K562 (cell line): ENCODE measurements at regions not wholly inside any gene's neighbourhood (a gene's known extent, or its start where the extent isn't known, plus 50 kb on each side); places are given as distances from the start of the nearest gene placed in this dataset.

Experiments used
- BACH1 ChIP-seq: fragments of 200-800 bp; sonication (Bioruptor generic); IDR thresholded peaks from 2 replicates; pipeline ENCODE4 v1.6.1; 2016; ENCODE audit warnings: missing genetic modification characterization, missing compliant biosample characterization
- BRD9 ChIP-seq: fragments of 450-650 bp; IDR thresholded peaks from 2 replicates; pipeline ENCODE4 v1.6.1; 2018; ENCODE audit warnings: low read depth; ENCODE audit not compliant: partially characterized antibody
- CEBPG ChIP-seq, 3 experiments: fragments of 200-800 bp in 1 of 3; sonication (Bioruptor generic) in 1 of 3; sonication (generic) in 1 of 3; formaldehyde crosslinking in 1 of 3; IDR thresholded peaks in 2 of 3; conservative IDR thresholded peaks in 1 of 3; 2 replicates each; pipeline versions ENCODE4 v1.6.1 to v1.8.0; 2016 to 2022; ENCODE audit warnings: missing compliant biosample characterization in 2 of 3, missing genetic modification characterization in 2 of 3, mild to moderate bottlenecking in 1 of 3, missing genetic modification reagents in 1 of 3
- CSDE1 ChIP-seq, 2 experiments: fragments of 450-650 bp; IDR thresholded peaks; 2 replicates each; pipeline ENCODE4 v1.6.1; 2016; ENCODE audit warnings: mild to moderate bottlenecking in 1 of 2
- FOXJ2 ChIP-seq: fragments of 200-800 bp; sonication (Bioruptor generic); IDR thresholded peaks from 2 replicates; pipeline ENCODE4 v1.6.1; 2016; ENCODE audit warnings: missing genetic modification characterization, missing compliant biosample characterization
- FOXK2 ChIP-seq, 2 experiments: fragments of 450-650 bp; IDR thresholded peaks in 1 of 2; conservative IDR thresholded peaks in 1 of 2; 2 replicates each; pipeline ENCODE4 v1.6.1; 2016; ENCODE audit warnings: low read depth in 2 of 2, mild to moderate bottlenecking in 1 of 2
- HNRNPLL ChIP-seq: fragments of 200-400 bp; formaldehyde crosslinking; IDR thresholded peaks from 2 replicates; pipeline ENCODE4 v1.6.1; 2017; ENCODE audit warnings: low read length, low read depth, mild to moderate bottlenecking; ENCODE audit not compliant: poor library complexity, severe bottlenecking
- KLF13 ChIP-seq: fragments of 450-650 bp; IDR thresholded peaks from 2 replicates; pipeline ENCODE4 v1.6.1; 2016; ENCODE audit warnings: missing genetic modification characterization, low read depth, mild to moderate bottlenecking, missing compliant biosample characterization, moderate library complexity, borderline replicate concordance
- PTTG1 ChIP-seq: fragments of 450-650 bp; IDR thresholded peaks from 2 replicates; pipeline ENCODE4 v1.6.1; 2016; ENCODE audit warnings: low read depth, mild to moderate bottlenecking, missing genetic modification characterization, missing compliant biosample characterization
- SRF ChIP-seq, 2 experiments: fragments of 250-450, 450-650 bp in 1 of 2; sonication (Bioruptor Pico) in 1 of 2; sonication (generic) in 1 of 2; formaldehyde crosslinking; IDR thresholded peaks; 2 replicates each; pipeline versions ENCODE4 v1.5.0 to v1.5.1; 2020 to 2022; ENCODE audit warnings: mild to moderate bottlenecking in 1 of 2, missing genetic modification reagents in 1 of 2
- TF ChIP-seq, protein P1 (sequence below): fragments of 450-650 bp; IDR thresholded peaks from 2 replicates; pipeline ENCODE4 v1.6.1; 2016; ENCODE audit warnings: mild to moderate bottlenecking, moderate library complexity
- TF ChIP-seq, protein P2 (sequence below): fragments of 250-450 bp; sonication (Bioruptor Pico); IDR thresholded peaks from 2 replicates; pipeline ENCODE4 v1.8.0; 2022; ENCODE audit warnings: moderate library complexity, mild to moderate bottlenecking, inconsistent platforms

DNA sequence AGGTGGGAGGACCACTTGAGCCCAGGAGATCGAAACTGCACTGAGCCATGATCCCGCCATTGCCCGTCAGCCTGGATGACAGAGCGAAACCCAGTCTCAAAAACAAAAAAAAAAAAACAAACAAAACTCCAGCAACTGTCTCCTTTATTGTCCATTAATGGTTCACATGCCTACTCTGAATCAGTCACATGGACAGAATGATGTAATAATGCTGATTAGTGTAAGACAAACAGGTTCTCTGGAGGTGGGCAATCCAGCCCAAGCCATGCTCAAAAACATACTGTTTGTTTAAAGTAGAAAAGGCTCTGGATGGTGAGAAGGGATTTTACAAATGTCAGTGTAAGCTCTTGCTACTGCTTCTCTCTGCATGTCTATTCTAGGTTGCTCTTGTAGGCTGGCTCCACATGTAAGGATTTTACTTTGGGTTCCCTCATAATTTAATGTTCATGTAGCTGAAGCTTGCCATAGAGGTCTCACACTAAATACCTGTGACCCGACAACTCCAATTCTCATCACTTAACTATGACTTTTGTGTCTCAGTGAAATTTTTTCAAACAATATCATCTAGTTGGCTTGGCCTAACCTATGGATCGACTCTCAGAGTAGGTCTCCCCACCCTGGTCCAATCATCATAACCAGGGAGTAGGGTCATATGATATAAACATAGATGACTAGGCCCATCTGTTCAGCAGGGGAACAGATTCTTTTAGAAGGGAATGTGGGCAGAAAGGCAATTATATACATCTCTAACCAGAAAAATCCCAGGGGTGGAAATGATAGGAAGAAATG is 83.9 kb upstream of the SLC39A10 start (continued):
- TF ChIP-seq, protein P1, sequence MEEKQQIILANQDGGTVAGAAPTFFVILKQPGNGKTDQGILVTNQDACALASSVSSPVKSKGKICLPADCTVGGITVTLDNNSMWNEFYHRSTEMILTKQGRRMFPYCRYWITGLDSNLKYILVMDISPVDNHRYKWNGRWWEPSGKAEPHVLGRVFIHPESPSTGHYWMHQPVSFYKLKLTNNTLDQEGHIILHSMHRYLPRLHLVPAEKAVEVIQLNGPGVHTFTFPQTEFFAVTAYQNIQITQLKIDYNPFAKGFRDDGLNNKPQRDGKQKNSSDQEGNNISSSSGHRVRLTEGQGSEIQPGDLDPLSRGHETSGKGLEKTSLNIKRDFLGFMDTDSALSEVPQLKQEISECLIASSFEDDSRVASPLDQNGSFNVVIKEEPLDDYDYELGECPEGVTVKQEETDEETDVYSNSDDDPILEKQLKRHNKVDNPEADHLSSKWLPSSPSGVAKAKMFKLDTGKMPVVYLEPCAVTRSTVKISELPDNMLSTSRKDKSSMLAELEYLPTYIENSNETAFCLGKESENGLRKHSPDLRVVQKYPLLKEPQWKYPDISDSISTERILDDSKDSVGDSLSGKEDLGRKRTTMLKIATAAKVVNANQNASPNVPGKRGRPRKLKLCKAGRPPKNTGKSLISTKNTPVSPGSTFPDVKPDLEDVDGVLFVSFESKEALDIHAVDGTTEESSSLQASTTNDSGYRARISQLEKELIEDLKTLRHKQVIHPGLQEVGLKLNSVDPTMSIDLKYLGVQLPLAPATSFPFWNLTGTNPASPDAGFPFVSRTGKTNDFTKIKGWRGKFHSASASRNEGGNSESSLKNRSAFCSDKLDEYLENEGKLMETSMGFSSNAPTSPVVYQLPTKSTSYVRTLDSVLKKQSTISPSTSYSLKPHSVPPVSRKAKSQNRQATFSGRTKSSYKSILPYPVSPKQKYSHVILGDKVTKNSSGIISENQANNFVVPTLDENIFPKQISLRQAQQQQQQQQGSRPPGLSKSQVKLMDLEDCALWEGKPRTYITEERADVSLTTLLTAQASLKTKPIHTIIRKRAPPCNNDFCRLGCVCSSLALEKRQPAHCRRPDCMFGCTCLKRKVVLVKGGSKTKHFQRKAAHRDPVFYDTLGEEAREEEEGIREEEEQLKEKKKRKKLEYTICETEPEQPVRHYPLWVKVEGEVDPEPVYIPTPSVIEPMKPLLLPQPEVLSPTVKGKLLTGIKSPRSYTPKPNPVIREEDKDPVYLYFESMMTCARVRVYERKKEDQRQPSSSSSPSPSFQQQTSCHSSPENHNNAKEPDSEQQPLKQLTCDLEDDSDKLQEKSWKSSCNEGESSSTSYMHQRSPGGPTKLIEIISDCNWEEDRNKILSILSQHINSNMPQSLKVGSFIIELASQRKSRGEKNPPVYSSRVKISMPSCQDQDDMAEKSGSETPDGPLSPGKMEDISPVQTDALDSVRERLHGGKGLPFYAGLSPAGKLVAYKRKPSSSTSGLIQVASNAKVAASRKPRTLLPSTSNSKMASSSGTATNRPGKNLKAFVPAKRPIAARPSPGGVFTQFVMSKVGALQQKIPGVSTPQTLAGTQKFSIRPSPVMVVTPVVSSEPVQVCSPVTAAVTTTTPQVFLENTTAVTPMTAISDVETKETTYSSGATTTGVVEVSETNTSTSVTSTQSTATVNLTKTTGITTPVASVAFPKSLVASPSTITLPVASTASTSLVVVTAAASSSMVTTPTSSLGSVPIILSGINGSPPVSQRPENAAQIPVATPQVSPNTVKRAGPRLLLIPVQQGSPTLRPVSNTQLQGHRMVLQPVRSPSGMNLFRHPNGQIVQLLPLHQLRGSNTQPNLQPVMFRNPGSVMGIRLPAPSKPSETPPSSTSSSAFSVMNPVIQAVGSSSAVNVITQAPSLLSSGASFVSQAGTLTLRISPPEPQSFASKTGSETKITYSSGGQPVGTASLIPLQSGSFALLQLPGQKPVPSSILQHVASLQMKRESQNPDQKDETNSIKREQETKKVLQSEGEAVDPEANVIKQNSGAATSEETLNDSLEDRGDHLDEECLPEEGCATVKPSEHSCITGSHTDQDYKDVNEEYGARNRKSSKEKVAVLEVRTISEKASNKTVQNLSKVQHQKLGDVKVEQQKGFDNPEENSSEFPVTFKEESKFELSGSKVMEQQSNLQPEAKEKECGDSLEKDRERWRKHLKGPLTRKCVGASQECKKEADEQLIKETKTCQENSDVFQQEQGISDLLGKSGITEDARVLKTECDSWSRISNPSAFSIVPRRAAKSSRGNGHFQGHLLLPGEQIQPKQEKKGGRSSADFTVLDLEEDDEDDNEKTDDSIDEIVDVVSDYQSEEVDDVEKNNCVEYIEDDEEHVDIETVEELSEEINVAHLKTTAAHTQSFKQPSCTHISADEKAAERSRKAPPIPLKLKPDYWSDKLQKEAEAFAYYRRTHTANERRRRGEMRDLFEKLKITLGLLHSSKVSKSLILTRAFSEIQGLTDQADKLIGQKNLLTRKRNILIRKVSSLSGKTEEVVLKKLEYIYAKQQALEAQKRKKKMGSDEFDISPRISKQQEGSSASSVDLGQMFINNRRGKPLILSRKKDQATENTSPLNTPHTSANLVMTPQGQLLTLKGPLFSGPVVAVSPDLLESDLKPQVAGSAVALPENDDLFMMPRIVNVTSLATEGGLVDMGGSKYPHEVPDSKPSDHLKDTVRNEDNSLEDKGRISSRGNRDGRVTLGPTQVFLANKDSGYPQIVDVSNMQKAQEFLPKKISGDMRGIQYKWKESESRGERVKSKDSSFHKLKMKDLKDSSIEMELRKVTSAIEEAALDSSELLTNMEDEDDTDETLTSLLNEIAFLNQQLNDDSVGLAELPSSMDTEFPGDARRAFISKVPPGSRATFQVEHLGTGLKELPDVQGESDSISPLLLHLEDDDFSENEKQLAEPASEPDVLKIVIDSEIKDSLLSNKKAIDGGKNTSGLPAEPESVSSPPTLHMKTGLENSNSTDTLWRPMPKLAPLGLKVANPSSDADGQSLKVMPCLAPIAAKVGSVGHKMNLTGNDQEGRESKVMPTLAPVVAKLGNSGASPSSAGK = peak; percentile 27; the same call in 1 of the 2 replicates
- 0 out of 2 replicates have a peak, but pooled peaks have one; percentile 25 for TF ChIP-seq FOXJ2 (tag)
- TF ChIP-seq FOXK2 (conservative IDR thresholded peaks at IDR 0.05 in 1 of 2, IDR thresholded peaks at IDR 0.05 in 1 of 2; ENCODE audit: low read depth in 2 of 2) = no peak
- TF ChIP-seq KLF13 (tag) = no peak
- TF ChIP-seq, protein P2, sequence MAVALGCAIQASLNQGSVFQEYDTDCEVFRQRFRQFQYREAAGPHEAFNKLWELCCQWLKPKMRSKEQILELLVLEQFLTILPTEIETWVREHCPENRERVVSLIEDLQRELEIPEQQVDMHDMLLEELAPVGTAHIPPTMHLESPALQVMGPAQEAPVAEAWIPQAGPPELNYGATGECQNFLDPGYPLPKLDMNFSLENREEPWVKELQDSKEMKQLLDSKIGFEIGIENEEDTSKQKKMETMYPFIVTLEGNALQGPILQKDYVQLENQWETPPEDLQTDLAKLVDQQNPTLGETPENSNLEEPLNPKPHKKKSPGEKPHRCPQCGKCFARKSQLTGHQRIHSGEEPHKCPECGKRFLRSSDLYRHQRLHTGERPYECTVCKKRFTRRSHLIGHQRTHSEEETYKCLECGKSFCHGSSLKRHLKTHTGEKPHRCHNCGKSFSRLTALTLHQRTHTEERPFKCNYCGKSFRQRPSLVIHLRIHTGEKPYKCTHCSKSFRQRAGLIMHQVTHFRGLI (CRISPR knock-in tag) = no peak
- TF ChIP-seq SRF (CRISPR knock-in tag; IDR thresholded peaks at IDR 0.05) = no peak
- TF ChIP-seq HNRNPLL = no peak
- no peak for TF ChIP-seq CSDE1 (IDR thresholded peaks at IDR 0.05)
- no peak for TF ChIP-seq PTTG1 (tag)
- no peak for TF ChIP-seq CEBPG (CRISPR knock-in tag; IDR thresholded peaks at IDR 0.05)
- TF ChIP-seq CEBPG (tag; conservative IDR thresholded peaks at IDR 0.05 in 1 of 2, IDR thresholded peaks at IDR 0.05 in 1 of 2) = peak in 1 of 2 experiments; percentile 58; a peak in 2 of 4 replicates
- no peak for TF ChIP-seq BRD9
- TF ChIP-seq BACH1 = peak; percentile 51; the same call in 1 of the 2 replicates
